ENCODE measurements at regions not wholly inside any gene's neighbourhood (a gene's known extent, or its start where the extent isn't known, plus 50 kb on each side); places are given as distances from the start of the nearest gene placed in this dataset.

- TF ChIP-seq, protein P1, sequence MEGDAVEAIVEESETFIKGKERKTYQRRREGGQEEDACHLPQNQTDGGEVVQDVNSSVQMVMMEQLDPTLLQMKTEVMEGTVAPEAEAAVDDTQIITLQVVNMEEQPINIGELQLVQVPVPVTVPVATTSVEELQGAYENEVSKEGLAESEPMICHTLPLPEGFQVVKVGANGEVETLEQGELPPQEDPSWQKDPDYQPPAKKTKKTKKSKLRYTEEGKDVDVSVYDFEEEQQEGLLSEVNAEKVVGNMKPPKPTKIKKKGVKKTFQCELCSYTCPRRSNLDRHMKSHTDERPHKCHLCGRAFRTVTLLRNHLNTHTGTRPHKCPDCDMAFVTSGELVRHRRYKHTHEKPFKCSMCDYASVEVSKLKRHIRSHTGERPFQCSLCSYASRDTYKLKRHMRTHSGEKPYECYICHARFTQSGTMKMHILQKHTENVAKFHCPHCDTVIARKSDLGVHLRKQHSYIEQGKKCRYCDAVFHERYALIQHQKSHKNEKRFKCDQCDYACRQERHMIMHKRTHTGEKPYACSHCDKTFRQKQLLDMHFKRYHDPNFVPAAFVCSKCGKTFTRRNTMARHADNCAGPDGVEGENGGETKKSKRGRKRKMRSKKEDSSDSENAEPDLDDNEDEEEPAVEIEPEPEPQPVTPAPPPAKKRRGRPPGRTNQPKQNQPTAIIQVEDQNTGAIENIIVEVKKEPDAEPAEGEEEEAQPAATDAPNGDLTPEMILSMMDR (IDR thresholded peaks at IDR 0.05; ENCODE audit: low read length): no peak
- no peak for TF ChIP-seq EZH2 (optimal IDR thresholded peaks at IDR 0.05; ENCODE audit: low read depth, low read length)
- TF ChIP-seq EZH2phosphoT487 (IDR thresholded peaks at IDR 0.05; ENCODE audit: low read length): no peak
These were observed 159.2 kb upstream of the FAM241A start for GRCh38 chr4:111986095-111986494.

Data from MM.1S (cell line).